ENCODE measurements at regions not wholly inside any gene's neighbourhood (a gene's known extent, or its start where the extent isn't known, plus 50 kb on each side); places are given as distances from the start of the nearest gene placed in this dataset.

DNA sequence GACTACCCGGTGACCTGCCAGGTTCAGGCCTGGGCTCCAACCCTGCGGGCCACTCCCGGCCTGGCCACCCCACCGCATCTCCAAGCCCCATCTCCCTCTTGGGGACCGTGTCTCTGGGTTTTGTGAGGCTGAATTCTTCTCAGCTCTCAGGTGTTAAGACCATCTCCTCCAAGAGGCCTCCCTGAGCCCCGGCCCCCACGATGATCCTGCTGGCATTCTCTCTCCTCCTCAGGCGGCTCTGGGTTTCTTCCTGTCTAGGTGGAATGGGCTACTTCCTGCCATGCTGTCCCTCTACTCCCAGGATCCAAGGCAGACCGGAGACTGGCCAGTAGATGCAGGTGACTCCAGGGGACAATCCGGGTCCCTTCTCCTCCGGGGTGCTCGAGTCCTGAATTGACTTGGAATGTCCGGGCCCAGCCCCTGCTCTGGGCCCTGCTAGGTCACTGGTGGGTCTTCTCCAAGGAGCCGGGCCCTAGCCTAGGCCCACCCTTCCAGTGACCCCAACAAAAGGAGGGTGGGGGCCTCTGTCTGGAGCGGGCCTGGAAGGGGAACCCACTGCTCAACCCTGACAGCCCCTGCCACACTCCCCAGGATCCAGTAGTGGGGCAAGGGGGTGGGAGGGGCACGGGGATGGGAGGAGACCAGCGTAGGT lies 219.8 kb downstream of the C9orf50 start:
- no peak for DNase-seq (ENCODE audit: low spot score)

DNA sequence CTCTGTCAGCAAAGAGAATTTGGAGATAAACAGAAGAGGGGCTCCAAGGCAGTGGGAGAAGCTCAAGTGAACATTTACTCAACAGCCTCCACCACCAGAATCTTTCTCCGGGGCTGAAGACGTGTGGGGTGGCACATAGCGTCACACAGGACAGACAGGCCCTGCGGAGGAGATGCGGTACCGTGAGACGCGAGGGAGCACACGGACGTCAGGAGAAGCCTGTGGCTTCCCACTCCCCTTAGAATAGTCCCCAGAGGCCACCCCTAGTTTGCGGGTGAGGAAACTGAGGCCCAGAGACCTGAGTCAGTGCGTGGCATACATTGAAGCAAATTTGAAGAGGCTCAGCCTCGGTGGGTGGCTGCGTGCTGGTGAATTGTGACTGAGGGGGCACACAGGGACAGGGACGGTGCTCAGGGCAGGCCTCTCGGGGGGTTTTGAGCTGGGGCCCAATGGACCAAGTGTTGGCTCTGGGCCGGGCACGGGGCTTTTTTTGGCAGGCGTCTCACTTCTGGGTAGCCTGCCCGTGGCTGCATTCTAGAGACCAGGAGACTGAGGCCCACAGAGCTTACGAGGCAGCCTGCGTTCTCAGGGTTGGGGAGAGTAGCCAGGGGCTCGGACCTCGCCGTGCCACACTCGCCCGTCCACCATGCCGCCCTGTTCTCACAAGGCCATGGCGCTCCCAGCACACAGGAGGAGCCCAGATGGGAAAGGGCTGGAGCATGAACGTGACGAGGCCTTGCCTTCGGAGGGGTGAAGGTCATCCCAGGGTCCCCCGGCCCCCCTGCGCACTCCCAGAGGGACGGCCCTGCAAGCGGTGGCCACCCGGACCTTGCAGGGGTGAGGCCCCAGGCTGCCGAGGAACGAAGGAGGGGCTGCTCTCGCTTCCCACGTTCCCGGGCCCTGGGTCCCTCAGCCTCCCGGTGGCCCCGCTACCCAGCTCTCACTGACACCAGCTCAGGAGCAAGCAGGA lies 220.6 kb downstream of the C9orf50 start:
- DNase-seq (ENCODE audit: low spot score) = no peak

DNA sequence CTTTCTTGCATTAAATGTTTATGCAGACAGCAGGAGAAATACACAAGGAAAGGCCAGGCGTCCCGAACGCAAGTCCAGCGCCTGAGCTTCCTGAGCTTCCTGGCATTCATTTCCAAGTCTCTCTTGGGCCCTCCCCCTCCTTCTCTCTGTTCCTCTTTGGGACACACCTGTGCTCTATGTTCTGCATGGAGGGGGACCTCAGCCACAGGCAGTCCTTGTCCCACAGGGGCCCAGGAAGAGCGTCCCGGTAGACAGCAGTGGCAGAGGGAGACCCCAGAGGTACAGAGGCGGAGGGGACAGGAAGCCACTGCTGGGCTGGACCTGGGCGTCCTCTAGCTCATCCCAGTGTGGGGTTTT lies 221.3 kb downstream of the C9orf50 start:
- no peak for DNase-seq (ENCODE audit: low spot score)

DNA sequence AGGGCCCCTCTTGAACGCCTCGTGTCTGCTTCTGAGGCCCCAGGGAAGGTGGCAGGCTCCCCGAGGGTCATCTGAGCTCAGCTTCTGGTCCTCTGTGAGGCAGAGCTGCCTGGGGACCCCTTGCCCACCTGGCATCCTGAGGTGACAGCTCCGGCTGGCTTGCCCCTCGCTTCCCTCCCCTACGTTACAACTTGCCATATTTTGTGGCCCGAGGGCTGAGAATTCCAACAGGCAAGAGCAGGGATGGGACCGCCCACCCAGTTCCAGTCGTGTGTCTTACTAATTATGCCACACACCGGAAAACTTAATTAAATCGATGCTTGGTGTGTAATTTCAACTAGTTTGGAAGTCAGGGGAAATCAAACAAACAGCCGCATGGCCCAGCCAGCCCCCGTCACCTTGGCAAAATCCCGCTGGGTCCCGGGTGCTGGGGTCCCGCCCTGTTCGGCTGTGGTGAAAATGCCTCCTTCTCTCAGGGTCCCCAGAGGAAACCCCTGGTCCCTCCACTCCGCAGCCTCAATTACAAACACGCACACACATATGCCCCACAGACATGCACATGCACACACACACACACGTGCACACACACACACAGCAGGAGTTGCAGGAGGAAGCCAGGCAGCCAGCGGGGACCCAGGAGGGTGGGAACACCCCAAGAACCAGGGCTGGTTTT lies 221.0 kb upstream of the IER5L start:
- no peak for DNase-seq (ENCODE audit: low spot score)

DNA sequence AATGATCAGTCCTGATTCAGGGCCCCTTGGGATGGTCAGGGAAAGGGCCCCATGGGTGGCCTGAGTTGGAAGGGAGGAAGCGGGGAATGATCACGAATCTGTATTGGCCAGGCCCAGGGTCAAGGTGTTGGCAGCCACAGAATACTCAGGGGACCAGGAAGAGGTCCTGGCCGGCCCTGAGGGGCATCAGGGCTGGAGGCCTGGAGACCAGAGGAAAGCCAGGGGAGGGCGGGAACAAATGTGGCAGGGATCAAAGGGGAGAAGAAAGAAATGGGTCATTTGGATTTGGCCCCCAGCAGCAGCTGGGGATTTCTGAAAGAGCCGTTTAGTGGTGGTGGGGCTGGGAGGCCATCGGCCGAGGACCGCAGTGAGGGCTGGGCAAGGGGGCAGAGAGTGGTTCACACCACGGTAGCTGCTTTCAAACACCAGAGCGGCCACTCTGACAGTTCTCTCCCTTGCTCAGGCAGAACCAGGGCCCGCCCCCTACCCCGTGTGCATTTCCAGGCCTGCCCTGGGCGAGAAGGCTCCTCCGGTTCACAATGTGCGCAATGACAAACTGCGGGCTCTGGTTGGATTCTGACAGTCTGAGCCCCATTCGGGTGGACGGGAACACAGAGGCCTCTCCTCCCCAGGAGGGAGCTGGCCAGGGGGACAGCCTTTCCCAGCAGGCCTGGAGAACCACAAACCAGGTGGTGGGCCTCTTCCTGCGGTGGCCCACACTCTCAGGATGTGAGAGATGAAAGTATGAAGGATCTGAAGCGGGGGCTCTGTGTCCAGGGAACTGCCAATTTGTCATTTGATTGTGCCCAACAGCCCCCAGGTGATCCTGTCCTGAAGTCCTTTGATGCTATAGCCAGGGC lies 220.3 kb upstream of the IER5L start:
- no peak for DNase-seq (ENCODE audit: low spot score)

DNA sequence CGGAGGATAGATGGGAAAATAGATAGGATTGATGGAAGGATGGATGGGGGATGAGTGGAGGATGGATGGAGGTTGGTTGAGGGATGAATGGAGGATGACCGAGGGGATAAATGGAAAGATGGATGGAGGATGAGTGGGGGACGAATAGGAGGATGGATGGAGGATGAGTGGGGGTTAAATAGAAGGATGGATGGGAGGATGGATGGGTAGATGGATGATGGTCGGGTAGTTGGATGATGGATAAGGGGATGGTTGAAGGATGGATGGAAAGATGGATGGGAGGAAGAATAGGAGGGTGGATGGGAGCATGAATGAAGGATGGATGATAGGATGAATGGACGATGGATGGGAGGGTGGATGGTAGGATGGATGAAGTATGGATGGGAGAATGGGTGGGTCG lies 219.3 kb upstream of the IER5L start:
- DNase-seq (ENCODE audit: low spot score) = no peak

DNA sequence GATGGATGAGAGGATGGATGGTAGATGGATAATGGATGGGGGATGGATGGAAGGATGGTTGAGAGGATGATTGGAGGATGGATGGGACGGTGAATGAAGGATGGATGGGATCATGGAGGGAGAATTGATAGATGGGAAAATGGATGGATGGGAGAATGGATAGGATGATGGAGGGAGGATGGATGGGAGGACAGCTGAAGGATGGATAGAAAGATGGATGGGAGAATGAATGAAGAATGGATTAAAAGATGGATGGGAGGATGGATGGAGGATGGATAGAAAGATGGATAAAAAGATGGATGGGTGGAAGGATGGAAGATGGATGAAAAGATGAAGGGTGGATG lies 218.3 kb upstream of the IER5L start:
- no peak for DNase-seq (ENCODE audit: low spot score)

DNA sequence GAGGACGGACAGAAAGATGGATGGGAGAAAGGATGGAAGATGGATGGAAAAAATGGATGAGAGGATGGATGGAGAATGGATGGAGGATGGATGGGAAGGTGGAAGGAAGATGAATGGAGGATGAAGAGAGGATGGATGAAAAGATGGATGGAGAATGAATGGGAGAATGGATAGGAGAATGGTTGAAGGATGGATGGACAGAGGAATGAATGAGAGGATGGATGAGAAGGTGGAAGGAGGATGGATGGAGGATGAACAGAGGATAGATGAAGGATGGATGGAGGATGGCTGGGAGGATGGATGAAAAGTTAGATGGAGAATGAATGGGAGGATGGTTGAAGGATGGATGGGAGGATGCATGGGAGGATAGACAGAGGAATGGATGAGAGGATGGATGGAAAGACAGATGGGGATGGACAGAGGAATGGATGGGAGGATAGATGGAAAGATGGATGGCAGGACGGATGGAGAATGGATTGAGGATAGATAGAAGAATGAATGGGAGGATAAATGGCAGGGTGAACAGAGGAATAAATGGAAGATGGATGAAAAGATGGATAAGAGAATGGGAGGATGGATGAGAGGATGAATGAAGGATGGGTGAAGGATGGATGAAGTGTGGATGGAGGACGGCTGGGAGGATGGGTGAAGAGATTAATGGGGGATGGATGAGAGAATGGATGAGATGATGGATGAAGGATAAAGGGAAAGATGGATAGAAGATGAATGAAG lies 217.7 kb upstream of the IER5L start:
- no peak for DNase-seq (ENCODE audit: low spot score)

DNA sequence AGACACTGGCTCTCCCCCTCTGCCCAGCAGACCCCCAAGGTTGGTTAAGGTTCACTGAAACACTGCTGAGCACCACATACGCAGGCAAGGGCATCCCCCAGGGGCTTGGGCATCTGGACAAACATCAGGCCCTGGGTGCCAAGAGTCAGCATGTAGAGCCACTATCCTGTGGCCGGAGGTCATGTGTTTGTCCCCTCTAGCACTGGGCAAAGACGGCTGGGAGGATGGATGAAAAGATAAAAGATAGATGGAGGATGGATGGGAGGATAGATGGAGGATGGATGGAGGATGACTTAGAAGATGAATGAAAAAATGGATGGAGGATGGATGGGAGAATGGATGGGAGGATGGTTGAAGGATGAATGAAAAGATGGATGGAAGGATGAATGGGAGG lies 216.8 kb upstream of the IER5L start:
- DNase-seq (ENCODE audit: low spot score) = no peak

DNA sequence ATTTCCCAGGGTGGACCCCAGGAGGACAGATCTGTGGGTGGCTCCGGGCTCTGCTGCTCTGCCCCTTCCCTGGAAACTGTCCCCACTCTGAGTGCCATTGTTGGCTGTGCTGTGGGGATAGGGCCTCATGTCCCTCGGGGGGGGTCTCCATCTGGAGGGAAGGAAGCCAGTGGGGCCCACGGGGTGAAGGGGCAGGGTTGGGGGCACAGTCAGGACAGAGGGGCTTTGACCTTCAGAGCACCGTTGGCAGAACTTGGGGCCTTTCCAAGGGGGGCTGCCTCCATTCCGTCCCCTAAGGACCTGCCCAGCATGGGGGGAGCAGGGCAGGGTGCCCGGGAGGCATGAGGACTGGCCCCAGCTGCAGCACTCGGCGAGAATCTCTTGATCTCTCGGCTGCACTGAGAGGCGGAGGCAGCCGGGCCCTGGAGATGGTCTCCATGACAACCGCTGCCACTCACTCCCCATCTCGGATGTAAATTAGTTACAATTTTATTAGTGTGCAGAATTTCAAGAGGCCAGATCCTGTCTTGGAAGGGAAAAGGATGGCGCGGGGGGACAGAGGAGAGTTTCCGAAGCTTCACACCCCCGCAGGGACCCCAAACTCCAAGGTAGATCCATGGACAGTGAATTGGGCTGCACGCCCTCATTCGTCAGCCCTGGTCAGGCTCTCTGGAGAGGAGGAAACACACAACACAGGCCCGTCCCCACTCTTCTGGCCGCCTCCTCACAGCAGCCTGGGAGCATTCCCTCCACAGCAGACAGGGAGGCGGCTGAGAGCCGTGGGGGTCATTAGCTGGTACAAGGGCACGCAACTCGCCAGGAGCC lies 216.2 kb upstream of the IER5L start:
- peak; percentile 61 for DNase-seq (ENCODE audit: low spot score)

DNA sequence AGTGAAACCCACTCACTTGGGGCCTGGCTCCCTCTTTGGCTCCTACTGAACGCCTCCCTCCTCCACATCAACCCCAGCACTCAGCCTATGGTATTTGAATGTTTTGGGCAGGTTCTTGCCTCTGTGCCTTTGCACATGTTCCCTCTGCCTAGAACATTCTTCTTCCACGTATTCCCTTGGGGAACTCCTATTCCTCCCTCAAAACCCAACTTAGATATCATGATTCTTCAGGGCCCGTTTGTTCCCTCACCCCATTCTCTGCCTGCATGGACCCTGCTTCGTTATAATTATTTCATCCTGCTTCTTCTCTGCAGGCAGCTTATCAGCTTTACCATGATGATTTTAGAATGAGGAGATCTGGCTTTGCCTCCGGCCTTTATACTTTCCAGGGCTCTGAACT lies 215.0 kb upstream of the IER5L start:
- no peak for DNase-seq (ENCODE audit: low spot score)

DNA sequence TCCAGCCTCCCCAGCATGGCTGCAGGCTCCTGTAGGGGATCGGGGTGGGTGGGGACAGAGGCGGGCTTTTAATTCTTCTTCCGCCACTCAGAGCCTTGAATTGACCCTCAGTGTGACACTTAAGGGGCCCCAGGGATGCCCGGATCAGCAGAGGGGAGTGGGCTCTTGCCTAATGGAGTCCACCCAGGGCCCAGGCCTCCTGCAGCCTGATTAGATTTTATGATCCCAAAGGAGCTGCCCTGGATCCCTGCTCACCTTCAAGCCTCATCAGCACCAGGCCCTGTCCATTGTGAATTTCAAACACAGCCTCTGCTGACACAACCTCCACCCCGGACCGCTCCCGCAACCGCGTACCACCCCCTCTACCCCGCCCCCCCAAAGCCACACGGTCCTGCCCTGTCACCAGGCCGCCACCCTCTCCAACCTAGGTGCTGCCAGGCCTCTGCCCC lies 214.1 kb upstream of the IER5L start:
- peak; percentile 46 for DNase-seq (ENCODE audit: low spot score)

DNA sequence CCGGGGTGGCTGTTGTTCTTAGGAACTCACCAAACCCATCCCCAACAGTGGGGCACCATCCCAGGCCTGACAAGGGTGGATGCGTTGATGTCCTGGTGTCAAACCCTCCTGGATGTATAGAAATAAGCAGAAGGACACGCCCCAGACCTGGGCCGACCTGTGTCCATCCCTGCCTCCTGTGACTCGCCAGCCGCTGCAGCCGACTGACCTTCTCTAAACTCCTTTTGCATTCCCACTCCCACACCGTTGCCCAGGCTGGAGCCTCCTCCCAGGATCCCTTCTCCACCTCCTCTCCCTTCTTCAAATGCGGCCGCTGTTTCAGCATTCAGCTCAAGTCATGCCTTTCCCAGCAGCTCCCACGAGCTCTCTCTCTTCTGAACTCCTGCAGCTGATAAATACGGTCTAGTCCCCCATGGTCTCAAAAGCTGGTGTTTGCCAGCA lies 213.2 kb upstream of the IER5L start:
- peak; percentile 37 for DNase-seq (ENCODE audit: low spot score)

DNA sequence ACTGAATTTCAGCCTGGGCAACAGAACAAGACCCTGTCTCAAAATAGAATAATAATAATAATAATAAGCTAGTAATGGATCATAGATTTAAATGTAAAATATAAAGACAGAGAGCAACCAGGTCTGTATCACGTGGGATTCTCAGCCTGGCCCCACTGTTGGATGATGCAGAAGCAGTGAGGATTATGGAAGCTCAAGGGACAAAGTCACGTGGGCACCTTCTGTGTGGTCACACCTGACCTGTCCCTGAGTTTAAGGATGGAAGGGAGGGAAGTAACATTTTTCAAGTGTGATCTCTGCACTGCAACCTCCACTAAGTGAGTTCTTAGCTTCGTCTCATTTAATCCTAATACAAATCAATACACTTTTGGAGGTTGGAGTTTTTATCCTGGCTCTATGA lies 212.5 kb upstream of the IER5L start:
- peak; percentile 57 for DNase-seq (ENCODE audit: low spot score)

DNA sequence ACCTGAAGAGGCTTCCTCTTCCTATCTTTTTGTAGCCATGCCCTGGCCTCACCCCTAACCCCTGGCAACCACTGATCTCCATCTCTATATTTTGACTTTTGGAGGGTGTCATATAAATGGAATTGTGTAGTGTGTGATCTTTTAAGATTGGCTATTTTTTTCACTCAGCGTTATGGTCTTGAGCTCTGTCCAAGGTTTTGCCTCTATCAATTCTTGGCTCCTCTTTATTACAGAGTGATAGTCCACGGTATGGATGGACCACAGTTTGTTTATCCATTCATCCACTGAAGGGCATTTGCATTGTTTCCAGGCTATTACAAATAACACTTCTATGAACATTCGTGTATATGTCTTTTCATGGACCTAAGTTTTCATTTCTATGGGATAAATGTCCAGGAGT lies 209.8 kb upstream of the IER5L start:
- peak; percentile 0 for DNase-seq (ENCODE audit: low spot score)

DNA sequence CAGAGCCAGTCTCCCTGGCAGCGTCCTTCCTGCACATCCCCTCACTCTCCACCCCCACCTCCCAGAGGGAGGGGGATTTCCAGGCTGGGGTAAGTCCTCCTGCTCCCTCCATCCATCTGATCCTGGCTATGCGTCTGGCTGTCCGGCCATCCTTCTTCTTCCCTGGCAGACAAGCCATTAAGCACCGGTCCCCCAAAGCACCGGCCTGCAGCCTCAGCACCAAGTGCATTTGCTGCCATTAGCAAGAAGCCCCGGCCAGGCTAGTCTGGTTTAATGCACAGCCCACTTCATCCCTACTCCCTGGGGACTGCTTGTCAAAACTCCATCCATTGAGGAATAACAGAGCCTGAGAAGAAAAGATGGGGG lies 208.7 kb upstream of the IER5L start:
- DNase-seq (ENCODE audit: low spot score) = peak; percentile 55

DNA sequence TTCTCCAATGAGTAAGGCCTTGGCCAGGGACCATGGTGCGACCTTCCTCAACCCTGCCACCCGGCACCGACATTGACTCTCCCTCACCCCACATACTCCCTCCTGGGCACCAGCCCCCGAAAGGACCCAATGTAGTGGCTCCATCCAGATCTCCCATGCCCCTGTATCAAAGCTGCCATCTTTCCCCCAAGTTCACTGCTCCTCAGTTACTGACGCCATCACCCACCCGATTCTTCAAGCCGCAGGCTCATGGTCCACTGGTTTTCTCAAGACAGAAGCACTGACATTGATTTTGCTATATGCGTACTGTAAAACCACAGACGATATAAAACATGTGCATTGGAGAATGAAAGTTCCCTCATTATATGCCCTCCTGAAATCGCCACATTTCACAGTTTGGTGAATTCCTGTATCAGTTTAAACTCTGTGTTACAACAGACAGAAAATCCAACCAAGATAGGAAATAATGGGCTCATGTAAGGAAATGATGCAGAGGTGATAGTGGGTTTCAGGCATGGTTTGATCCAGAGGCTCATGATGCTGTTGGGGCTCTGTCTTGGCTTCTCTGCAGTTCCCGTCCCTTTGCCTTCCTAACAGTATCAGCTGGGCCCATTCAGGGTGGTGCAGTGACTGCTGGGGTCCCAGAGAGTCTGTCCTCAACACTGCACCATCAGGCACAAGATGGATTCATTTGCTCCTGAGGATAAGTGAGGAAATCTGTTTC lies 207.3 kb upstream of the IER5L start:
- DNase-seq (ENCODE audit: low spot score) = peak; percentile 59

DNA sequence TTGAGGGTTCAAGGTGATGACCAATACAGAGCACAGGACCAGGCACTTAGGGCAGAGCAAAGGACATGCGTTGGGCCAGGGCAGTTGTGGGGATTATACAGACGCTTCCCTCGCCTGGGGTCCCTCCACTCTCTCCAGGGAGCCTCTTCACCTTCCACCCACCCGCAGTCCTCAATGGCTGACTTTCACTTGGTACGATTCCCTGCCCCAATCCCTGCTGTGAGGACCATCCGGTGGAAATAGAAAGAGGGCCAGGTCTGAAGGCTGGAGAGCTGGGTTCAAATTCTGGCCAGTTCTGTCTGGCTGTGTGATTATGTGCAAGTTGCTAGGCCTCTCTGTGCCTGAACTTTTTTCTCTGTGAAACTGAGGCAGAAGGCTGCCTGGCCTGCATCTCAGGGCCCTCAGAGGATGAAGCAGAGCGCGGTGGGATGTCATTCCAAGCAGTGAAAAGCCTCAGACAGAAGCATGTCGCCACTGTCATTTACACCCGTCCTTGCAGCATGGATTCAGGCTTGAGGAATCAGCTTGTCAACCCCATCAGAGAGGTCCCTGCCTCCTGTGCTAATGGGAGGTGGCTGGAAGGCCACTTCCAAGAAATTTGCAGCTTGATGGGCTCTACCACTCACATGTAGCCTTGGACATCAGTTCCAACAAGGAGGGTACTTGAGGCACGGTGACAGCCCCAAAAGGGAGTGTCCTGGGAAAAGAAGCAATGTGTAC lies 206.6 kb upstream of the IER5L start:
- DNase-seq (ENCODE audit: low spot score) = peak; percentile 42
